ENCODE measurements at regions not wholly inside any gene's neighbourhood (a gene's known extent, or its start where the extent isn't known, plus 50 kb on each side); places are given as distances from the start of the nearest gene placed in this dataset.

DNA sequence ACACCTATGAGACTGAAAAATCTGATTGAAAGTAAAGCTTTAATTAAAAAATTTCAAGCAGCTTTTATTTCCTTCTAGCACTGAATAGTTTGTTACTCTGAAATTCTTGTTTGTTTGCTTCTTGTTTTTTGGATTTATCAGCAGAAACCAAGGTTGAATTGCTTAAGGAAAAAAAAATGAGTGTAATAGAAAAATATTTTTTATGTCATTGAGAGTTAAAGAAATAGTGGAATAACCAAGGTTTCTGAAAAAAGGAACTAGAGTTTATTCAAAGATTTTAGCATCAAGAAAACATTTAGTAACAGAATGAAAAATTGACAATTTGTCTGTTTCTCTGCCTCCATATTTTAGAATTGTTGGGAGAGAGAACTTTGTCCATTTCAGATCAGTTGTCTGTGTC lies 1852.2 kb downstream of the PCDH7 start:
- TF ChIP-seq, protein P1, sequence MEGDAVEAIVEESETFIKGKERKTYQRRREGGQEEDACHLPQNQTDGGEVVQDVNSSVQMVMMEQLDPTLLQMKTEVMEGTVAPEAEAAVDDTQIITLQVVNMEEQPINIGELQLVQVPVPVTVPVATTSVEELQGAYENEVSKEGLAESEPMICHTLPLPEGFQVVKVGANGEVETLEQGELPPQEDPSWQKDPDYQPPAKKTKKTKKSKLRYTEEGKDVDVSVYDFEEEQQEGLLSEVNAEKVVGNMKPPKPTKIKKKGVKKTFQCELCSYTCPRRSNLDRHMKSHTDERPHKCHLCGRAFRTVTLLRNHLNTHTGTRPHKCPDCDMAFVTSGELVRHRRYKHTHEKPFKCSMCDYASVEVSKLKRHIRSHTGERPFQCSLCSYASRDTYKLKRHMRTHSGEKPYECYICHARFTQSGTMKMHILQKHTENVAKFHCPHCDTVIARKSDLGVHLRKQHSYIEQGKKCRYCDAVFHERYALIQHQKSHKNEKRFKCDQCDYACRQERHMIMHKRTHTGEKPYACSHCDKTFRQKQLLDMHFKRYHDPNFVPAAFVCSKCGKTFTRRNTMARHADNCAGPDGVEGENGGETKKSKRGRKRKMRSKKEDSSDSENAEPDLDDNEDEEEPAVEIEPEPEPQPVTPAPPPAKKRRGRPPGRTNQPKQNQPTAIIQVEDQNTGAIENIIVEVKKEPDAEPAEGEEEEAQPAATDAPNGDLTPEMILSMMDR (IDR thresholded peaks at IDR 0.05): no peak
- no peak for TF ChIP-seq POLR2A (IDR thresholded peaks at IDR 0.05)

All from adrenal gland (tissue), 5 donors.